GM23338 (cell line): ENCODE measurements at regions not wholly inside any gene's neighbourhood (a gene's known extent, or its start where the extent isn't known, plus 50 kb on each side); places are given as distances from the start of the nearest gene placed in this dataset.

Experiments used
- ATAC-seq: fragments of 200-7000 bp; cut with Tn5 transposase; 3 replicates; pipeline ENCODE4 v1.9.1; 2020
- DNase-seq: peaks from one replicate; pipeline ENCODE4 v3.0.0-alpha.2; 2015; ENCODE audit warnings: low spot score
- H2AFZ ChIP-seq: fragments of 200-600 bp; sonication (generic); 2 replicates; pipeline ENCODE4 v1.8.0; 2016; ENCODE audit warnings: antibody characterized with exemption, mild to moderate bottlenecking, moderate library complexity
- H3F3A ChIP-seq: fragments of 200-600 bp; sonication (generic); replicated peaks from 2 replicates; pipeline ENCODE4 v1.8.0; 2017; ENCODE audit warnings: antibody characterized with exemption, mixed run types, low read depth
- H3K27ac ChIP-seq: fragments of 200-600 bp; sonication (generic); 2 replicates; pipeline ENCODE4 v1.6.1; 2016; ENCODE audit warnings: low read depth
- H3K27me3 ChIP-seq: fragments of 200-600 bp; sonication (generic); 2 replicates; pipeline ENCODE4 v1.8.0; 2016; ENCODE audit warnings: mild to moderate bottlenecking, mixed run types, moderate library complexity; ENCODE audit not compliant: insufficient read depth
- H3K36me3 ChIP-seq: fragments of 200-600 bp; sonication (generic); 2 replicates; pipeline ENCODE4 v1.8.0; 2016; ENCODE audit warnings: mild to moderate bottlenecking; ENCODE audit not compliant: insufficient read depth
- H3K4me1 ChIP-seq: fragments of 200-600 bp; sonication (generic); 2 replicates; pipeline ENCODE4 v1.8.0; 2016; ENCODE audit warnings: mild to moderate bottlenecking, moderate library complexity; ENCODE audit not compliant: insufficient read depth
- H3K4me2 ChIP-seq: fragments of 200-600 bp; sonication (generic); 2 replicates; pipeline ENCODE4 v1.7.1; 2017; ENCODE audit warnings: mixed run types
- H3K4me3 ChIP-seq: fragments of 200-600 bp; sonication (generic); 2 replicates; pipeline ENCODE4 v1.6.1; 2016; ENCODE audit warnings: mixed run types
- H3K79me2 ChIP-seq: fragments of 200-600 bp; sonication (generic); replicated peaks from 2 replicates; pipeline ENCODE4 v1.8.0; 2017; ENCODE audit warnings: mild to moderate bottlenecking; ENCODE audit not compliant: insufficient read depth
- H3K9me2 ChIP-seq: fragments of 200-600 bp; sonication (generic); 2 replicates; pipeline ENCODE4 v1.8.0; 2017; ENCODE audit not compliant: insufficient read depth
- H4K20me1 ChIP-seq: fragments of 200-600 bp; sonication (generic); replicated peaks from 2 replicates; pipeline ENCODE4 v1.8.0; 2017; ENCODE audit warnings: mild to moderate bottlenecking; ENCODE audit not compliant: insufficient read depth
- H3K27ac Mint-ChIP-seq: 2 replicates; pipeline ENCODE4 v1.8.0; 2020; ENCODE audit warnings: inconsistent platforms, mild to moderate bottlenecking, moderate library complexity, mixed read lengths
- H3K27me3 Mint-ChIP-seq: 3 replicates; pipeline ENCODE4 v1.8.0; 2022; ENCODE audit warnings: low read depth, mild to moderate bottlenecking, moderate library complexity, mixed read lengths, inconsistent platforms; ENCODE audit not compliant: insufficient read depth, poor library complexity
- H3K36me3 Mint-ChIP-seq: 3 replicates; pipeline ENCODE4 v1.8.0; 2021; ENCODE audit warnings: low read depth, mild to moderate bottlenecking, inconsistent platforms, moderate library complexity, mixed read lengths
- H3K4me1 Mint-ChIP-seq: 3 replicates; pipeline ENCODE4 v1.8.0; 2020; ENCODE audit warnings: mild to moderate bottlenecking, inconsistent platforms, mixed read lengths
- H3K4me3 Mint-ChIP-seq: 3 replicates; pipeline ENCODE4 v1.8.0; 2021; ENCODE audit warnings: moderate library complexity, mild to moderate bottlenecking, inconsistent platforms, mixed read lengths
- H3K9me3 Mint-ChIP-seq: 3 replicates; pipeline ENCODE4 v1.8.0; 2020; ENCODE audit warnings: moderate library complexity, mild to moderate bottlenecking, inconsistent platforms, mixed read lengths
- CREB1 ChIP-seq: fragments of 250-450 bp; sonication (Bioruptor Pico); IDR thresholded peaks from 2 replicates; pipeline ENCODE4 v1.5.0; 2020; ENCODE audit warnings: low read depth, mild to moderate bottlenecking, moderate library complexity
- ETS1 ChIP-seq: IDR thresholded peaks from 2 replicates; pipeline ENCODE4 v1.6.1; 2016; ENCODE audit warnings: antibody characterized with exemption
- EZH2 ChIP-seq: fragments of 200-600 bp; sonication (generic); IDR thresholded peaks from one replicate; pipeline ENCODE4 v1.8.0; 2017; ENCODE audit warnings: antibody characterized with exemption, mild to moderate bottlenecking, low read depth; ENCODE audit not compliant: unreplicated experiment
- EZH2phosphoT487 ChIP-seq: fragments of 200-600 bp; sonication (generic); IDR thresholded peaks from one replicate; pipeline ENCODE4 v1.8.1; 2018; ENCODE audit warnings: antibody characterized with exemption; ENCODE audit not compliant: unreplicated experiment
- JUNB ChIP-seq: IDR thresholded peaks from one replicate; pipeline ENCODE4 v1.6.1; 2016; ENCODE audit warnings: antibody characterized with exemption; ENCODE audit not compliant: unreplicated experiment
- NANOG ChIP-seq: IDR thresholded peaks from 2 replicates; pipeline ENCODE4 v1.6.1; 2016; ENCODE audit warnings: antibody characterized with exemption, borderline replicate concordance
- POLR2AphosphoS5 ChIP-seq: IDR thresholded peaks from 2 replicates; pipeline ENCODE4 v1.6.1; 2016; ENCODE audit warnings: antibody characterized with exemption, low read depth
- STAT1 ChIP-seq: IDR thresholded peaks from one replicate; pipeline ENCODE4 v1.6.1; 2016; ENCODE audit warnings: antibody characterized with exemption; ENCODE audit not compliant: unreplicated experiment
- ZNF114 ChIP-seq: fragments of 250-450 bp; sonication (Bioruptor Pico); IDR thresholded peaks from 2 replicates; pipeline ENCODE4 v1.5.0; 2020; ENCODE audit warnings: mild to moderate bottlenecking, moderate library complexity
- ZNF331 ChIP-seq: fragments of 250-450 bp; sonication (Bioruptor Pico); IDR thresholded peaks from 2 replicates; pipeline ENCODE4 v1.5.0; 2020; ENCODE audit warnings: low read depth, mild to moderate bottlenecking, moderate library complexity
- ZNF462 ChIP-seq: fragments of 250-450 bp; sonication (Bioruptor Pico); IDR thresholded peaks from 2 replicates; pipeline ENCODE4 v1.5.0; 2020; ENCODE audit warnings: mild to moderate bottlenecking, moderate library complexity
- TF ChIP-seq, protein P1 (sequence below), 2 experiments: fragments of 200-600 bp in 1 of 2; sonication (generic) in 1 of 2; conservative IDR thresholded peaks; 2 replicates each; pipeline versions ENCODE4 v1.5.1 to v1.6.1; 2016 to 2017; ENCODE audit warnings: antibody characterized with exemption in 2 of 2, low read depth in 2 of 2, mild to moderate bottlenecking in 2 of 2, moderate library complexity in 1 of 2
- TF ChIP-seq, protein P2 (sequence below): IDR thresholded peaks from one replicate; pipeline ENCODE4 v1.6.1; 2018; ENCODE audit warnings: antibody characterized with exemption; ENCODE audit not compliant: unreplicated experiment

DNA sequence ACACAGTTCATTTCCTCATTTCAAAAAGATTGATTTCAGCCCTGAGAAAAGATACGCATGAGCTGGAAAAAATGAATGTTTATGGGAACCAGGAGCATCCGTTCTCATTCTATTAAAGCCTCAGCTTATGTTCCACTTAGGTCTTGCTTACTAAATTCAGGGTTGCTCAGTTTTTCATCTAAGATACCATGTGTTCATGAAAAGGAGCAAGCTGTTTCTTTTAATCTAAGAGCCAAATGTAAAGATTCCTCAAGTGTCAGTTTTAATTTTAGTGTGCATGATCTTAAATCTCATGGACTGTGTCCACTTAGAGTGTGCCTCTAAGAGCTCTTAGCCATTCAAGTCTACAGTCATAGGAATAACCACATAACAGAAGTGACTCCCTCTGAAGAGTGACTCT lies 141.5 kb upstream of the ARHGAP42 start:
- H3K36me3 Mint-ChIP-seq = no peaks in the 10 kb centered on the region
- Histone ChIP-seq H3K4me2 (no peak overlapping the region), H4K20me1 (no peaks in the 10 kb centered on the region), H3K79me2 (no peaks in the 10 kb centered on the region), H3K4me1 (no peaks in the 10 kb centered on the region), H3K36me3 (no peaks in the 10 kb centered on the region), H2AFZ (no peak overlapping the region; the same call in 1 of the 2 replicates), H3K9me2 (no peaks in the 10 kb centered on the region), H3K27me3 (no peaks in the 10 kb centered on the region), H3F3A (no peaks in the 10 kb centered on the region), H3K27ac (no peak overlapping the region), H3K4me3 (no peak overlapping the region)
- TF ChIP-seq ZNF331 (CRISPR knock-in tag) (no peak), POLR2AphosphoS5 (no peak), ZNF114 (CRISPR knock-in tag) (no peak), ZNF462 (CRISPR knock-in tag) (no peak), NANOG (no peak), CREB1 (CRISPR knock-in tag) (no peak), JUNB (no peak), EZH2 (no peak), EZH2phosphoT487 (no peak), ETS1 (no peak), STAT1 (no peak)
- TF ChIP-seq, protein P1, sequence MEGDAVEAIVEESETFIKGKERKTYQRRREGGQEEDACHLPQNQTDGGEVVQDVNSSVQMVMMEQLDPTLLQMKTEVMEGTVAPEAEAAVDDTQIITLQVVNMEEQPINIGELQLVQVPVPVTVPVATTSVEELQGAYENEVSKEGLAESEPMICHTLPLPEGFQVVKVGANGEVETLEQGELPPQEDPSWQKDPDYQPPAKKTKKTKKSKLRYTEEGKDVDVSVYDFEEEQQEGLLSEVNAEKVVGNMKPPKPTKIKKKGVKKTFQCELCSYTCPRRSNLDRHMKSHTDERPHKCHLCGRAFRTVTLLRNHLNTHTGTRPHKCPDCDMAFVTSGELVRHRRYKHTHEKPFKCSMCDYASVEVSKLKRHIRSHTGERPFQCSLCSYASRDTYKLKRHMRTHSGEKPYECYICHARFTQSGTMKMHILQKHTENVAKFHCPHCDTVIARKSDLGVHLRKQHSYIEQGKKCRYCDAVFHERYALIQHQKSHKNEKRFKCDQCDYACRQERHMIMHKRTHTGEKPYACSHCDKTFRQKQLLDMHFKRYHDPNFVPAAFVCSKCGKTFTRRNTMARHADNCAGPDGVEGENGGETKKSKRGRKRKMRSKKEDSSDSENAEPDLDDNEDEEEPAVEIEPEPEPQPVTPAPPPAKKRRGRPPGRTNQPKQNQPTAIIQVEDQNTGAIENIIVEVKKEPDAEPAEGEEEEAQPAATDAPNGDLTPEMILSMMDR (conservative IDR thresholded peaks at IDR 0.05; ENCODE audit: low read depth in 2 of 2) = no peak
- TF ChIP-seq, protein P2, sequence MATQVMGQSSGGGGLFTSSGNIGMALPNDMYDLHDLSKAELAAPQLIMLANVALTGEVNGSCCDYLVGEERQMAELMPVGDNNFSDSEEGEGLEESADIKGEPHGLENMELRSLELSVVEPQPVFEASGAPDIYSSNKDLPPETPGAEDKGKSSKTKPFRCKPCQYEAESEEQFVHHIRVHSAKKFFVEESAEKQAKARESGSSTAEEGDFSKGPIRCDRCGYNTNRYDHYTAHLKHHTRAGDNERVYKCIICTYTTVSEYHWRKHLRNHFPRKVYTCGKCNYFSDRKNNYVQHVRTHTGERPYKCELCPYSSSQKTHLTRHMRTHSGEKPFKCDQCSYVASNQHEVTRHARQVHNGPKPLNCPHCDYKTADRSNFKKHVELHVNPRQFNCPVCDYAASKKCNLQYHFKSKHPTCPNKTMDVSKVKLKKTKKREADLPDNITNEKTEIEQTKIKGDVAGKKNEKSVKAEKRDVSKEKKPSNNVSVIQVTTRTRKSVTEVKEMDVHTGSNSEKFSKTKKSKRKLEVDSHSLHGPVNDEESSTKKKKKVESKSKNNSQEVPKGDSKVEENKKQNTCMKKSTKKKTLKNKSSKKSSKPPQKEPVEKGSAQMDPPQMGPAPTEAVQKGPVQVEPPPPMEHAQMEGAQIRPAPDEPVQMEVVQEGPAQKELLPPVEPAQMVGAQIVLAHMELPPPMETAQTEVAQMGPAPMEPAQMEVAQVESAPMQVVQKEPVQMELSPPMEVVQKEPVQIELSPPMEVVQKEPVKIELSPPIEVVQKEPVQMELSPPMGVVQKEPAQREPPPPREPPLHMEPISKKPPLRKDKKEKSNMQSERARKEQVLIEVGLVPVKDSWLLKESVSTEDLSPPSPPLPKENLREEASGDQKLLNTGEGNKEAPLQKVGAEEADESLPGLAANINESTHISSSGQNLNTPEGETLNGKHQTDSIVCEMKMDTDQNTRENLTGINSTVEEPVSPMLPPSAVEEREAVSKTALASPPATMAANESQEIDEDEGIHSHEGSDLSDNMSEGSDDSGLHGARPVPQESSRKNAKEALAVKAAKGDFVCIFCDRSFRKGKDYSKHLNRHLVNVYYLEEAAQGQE = no peak
- peaks cover under 1% of the 10 kb centered on the region; the same call in 1 of the 3 replicates for H3K4me1 Mint-ChIP-seq
- no peaks in the 10 kb centered on the region for H3K27me3 Mint-ChIP-seq
- H3K9me3 Mint-ChIP-seq = no peaks in the 10 kb centered on the region
- ATAC-seq = no peak
- no peak overlapping the region for H3K27ac Mint-ChIP-seq
- no peak for DNase-seq
- no peak overlapping the region for H3K4me3 Mint-ChIP-seq
